Large intestine (tissue), 3 donors: ENCODE measurements at regions not wholly inside any gene's neighbourhood (a gene's known extent, or its start where the extent isn't known, plus 50 kb on each side); places are given as distances from the start of the nearest gene placed in this dataset.

Experiments used
- DNase-seq, 2 donors: peaks; one replicate each; pipeline versions ENCODE4 v3.0.0 to v3.0.0-alpha.2; 2013
- H3K27ac ChIP-seq: one replicate; pipeline ENCODE4 v1.5.1; 2013; ENCODE audit warnings: low read length
- H3K27me3 ChIP-seq: 2 replicates; pipeline ENCODE4 v1.6.1; 2013; ENCODE audit warnings: low read length; ENCODE audit not compliant: control insufficient read depth, insufficient read depth
- H3K36me3 ChIP-seq: 2 replicates; pipeline ENCODE4 v1.6.1; 2013; ENCODE audit warnings: low read length; ENCODE audit not compliant: control insufficient read depth, insufficient read depth
- H3K4me1 ChIP-seq: one replicate; pipeline ENCODE4 v1.6.1; 2013; ENCODE audit warnings: low read length; ENCODE audit not compliant: control insufficient read depth, insufficient read depth
- H3K4me3 ChIP-seq: one replicate; pipeline ENCODE4 v1.5.1; 2013; ENCODE audit warnings: low read length
- H3K9me3 ChIP-seq: one replicate; pipeline ENCODE4 v1.6.1; 2013; ENCODE audit warnings: mild to moderate bottlenecking, low read depth, low read length, moderate library complexity; ENCODE audit not compliant: control insufficient read depth
- WGBS: methylation state at CpG from one replicate; pipeline ENCODE4 v1.1.5; 2013; ENCODE audit warnings: low lambda C conversion rate; ENCODE audit not compliant: insufficient coverage; 5-methylcytosine and 5-hydroxymethylcytosine counted together

DNA sequence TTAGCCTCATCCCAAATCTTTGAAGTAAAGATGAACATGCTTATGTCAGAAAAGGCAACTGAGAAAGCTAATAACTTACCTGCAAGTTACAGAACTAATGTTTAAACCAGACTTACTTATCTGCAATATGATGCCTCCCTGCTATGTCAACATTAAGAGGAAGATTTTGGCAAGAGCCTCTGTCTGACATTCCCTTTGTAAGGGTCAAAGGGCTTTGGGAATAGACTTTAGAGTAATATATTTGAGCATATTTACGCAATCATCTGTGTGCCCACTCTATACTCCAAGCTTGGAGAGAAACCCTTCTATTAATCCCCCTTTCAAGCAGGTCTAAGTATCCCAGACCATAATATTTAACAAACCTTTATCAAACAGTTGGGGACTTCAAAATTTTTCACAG is 389.4 kb downstream of the NPIPA8 start:
- no peaks in the 10 kb centered on the region for H3K9me3 ChIP-seq
- no peak for DNase-seq
- no peak overlapping the region for H3K4me3 ChIP-seq
- H3K4me1 ChIP-seq, result no peaks in the 10 kb centered on the region
- no peak overlapping the region for H3K27ac ChIP-seq
- H3K36me3 ChIP-seq, result no peaks in the 10 kb centered on the region
- no CpG with 5 or more reads among the region's 1 CpG for WGBS
- no peaks in the 10 kb centered on the region for H3K27me3 ChIP-seq

DNA sequence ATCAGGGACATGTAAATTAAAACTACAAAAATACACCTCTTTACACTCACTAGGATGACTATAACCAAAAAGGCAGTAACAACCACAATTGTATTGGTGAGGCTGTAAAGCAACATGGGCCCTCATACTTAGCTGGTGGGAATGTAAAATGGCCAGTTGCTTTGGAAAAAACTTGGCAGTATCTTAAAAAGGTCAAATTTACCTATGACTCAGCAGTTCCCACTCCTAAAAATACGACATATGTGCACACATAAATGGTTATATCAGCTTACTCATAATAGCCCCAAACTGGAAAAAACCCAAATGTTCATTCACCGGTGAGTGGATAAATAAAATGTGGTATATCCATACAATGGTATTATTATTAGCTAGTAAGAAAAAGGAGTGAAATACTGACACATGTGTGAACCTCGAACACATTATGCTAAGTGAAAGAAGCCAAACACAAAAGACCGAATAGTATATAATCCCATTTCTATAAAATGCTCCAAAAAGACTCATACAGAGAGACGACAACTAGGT is 391.4 kb downstream of the NPIPA8 start:
- H3K9me3 ChIP-seq, result no peaks in the 10 kb centered on the region

GRCh38 chr16:17944345-17944744 is 392.2 kb downstream of the NPIPA8 start:
- no peak for DNase-seq
- Histone ChIP-seq H3K9me3 (no peaks in the 10 kb centered on the region), H3K4me1 (no peaks in the 10 kb centered on the region), H3K4me3 (no peak overlapping the region), H3K27ac (no peak overlapping the region), H3K27me3 (no peaks in the 10 kb centered on the region), H3K36me3 (no peaks in the 10 kb centered on the region)
- WGBS, result 100% methylated on average over 1 of the region's 2 CpGs

More for the DNA sequence above, 391.4 kb downstream of the NPIPA8 start:
- Histone ChIP-seq H3K36me3 (no peaks in the 10 kb centered on the region), H3K27ac (no peak overlapping the region), H3K4me1 (no peaks in the 10 kb centered on the region), H3K4me3 (no peak overlapping the region), H3K27me3 (no peaks in the 10 kb centered on the region)
- no peak for DNase-seq
- 80% methylated on average over 1 of the region's 5 CpGs for WGBS

GRCh38 chr16:17942067-17942466 is 394.5 kb downstream of the NPIPA8 start:
- Histone ChIP-seq H3K4me3 (no peak overlapping the region), H3K27ac (no peak overlapping the region)
- WGBS, result no CpG with 5 or more reads among the region's 12 CpGs

GRCh38 chr16:17940584-17941364 is 395.8 kb downstream of the NPIPA8 start:
- Histone ChIP-seq H3K4me1 (no peaks in the 10 kb centered on the region), H3K36me3 (no peaks in the 10 kb centered on the region), H3K27me3 (no peaks in the 10 kb centered on the region), H3K4me3 (no peak overlapping the region), H3K9me3 (no peaks in the 10 kb centered on the region), H3K27ac (no peak overlapping the region)
- no CpG with 5 or more reads among the region's 8 CpGs for WGBS
- DNase-seq, result no peak

More at GRCh38 chr16:17942067-17942466, 394.5 kb downstream of the NPIPA8 start:
- DNase-seq, result no peak
- no peaks in the 10 kb centered on the region for H3K4me1 ChIP-seq
- H3K9me3 ChIP-seq, result no peaks in the 10 kb centered on the region
- H3K27me3 ChIP-seq, result no peaks in the 10 kb centered on the region
- H3K36me3 ChIP-seq, result no peaks in the 10 kb centered on the region

DNA sequence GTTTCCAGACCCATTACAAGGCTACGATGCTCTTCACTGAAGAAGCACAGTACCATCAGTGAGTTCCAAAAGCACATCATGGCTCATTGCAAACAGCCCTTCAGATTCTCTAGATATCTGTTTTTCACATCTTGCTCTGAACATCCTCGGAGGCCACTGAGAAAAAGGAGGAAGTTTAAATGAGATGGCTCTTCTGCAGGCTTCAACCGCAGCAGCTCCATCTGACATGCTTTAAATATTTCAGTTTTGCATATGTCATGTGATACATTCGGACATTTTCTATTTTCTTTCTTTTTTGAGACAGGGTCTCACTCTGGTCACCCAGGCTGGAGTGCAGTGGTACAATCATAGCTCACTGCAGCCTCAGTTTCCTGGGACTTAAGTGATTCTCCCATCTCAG is 396.8 kb downstream of the NPIPA8 start:
- H3K36me3 ChIP-seq, result no peaks in the 10 kb centered on the region
- DNase-seq, result no peak
- H3K27me3 ChIP-seq, result no peaks in the 10 kb centered on the region
- 83% methylated on average over 1 of the region's 4 CpGs for WGBS
- no peak overlapping the region for H3K4me3 ChIP-seq
- no peaks in the 10 kb centered on the region for H3K4me1 ChIP-seq
- H3K27ac ChIP-seq, result no peak overlapping the region
- no peaks in the 10 kb centered on the region for H3K9me3 ChIP-seq

DNA sequence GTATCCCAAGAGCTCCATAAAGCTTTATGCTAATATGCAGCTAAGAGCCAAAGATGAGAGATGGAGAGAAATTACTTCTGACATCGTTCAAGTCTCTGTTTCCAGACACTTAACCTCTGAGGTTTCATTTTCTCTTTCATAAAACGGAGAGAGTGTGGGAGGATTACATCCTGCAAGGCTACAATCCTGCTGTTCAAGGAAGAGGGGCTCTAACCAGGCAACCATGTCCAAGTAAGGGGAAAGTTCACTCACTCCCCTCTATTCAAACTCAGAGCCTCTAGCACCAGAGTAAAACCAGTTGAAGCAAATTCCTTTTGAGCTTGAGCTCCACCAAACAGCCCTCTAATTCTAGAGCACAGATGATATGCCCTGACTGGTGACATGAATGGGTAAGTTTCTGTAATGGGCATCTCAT is 397.4 kb downstream of the NPIPA8 start:
- Histone ChIP-seq H3K36me3 (no peaks in the 10 kb centered on the region), H3K27ac (no peak overlapping the region), H3K27me3 (no peaks in the 10 kb centered on the region), H3K4me3 (no peak overlapping the region), H3K4me1 (no peaks in the 10 kb centered on the region), H3K9me3 (no peaks in the 10 kb centered on the region)
- no CpG with 5 or more reads among the region's 2 CpGs for WGBS
- no peak for DNase-seq

DNA sequence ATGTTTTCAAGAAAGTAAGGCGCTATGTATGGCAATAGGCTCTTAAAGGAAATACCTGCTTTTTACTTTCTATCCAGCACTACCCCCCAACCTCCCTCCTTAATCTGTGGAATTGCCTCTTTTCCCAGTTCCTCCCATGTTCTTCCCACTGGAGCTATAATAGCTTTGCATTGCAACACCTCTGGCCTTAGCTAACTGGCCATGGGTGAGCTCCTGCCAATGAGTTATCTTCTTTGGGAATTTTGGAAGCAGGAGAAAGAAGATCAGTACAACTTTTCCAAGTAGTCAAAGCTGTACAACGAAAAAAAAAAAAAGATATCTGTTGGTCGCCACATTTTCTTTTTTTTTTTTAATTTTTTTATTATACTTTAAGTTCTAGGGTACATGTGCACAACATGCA is 398.0 kb downstream of the NPIPA8 start:
- Histone ChIP-seq H3K4me1 (no peaks in the 10 kb centered on the region), H3K27me3 (no peaks in the 10 kb centered on the region), H3K36me3 (no peaks in the 10 kb centered on the region), H3K9me3 (no peaks in the 10 kb centered on the region), H3K27ac (no peak overlapping the region), H3K4me3 (no peak overlapping the region)
- no peak for DNase-seq
- WGBS, result no CpG with 5 or more reads among the region's 3 CpGs

DNA sequence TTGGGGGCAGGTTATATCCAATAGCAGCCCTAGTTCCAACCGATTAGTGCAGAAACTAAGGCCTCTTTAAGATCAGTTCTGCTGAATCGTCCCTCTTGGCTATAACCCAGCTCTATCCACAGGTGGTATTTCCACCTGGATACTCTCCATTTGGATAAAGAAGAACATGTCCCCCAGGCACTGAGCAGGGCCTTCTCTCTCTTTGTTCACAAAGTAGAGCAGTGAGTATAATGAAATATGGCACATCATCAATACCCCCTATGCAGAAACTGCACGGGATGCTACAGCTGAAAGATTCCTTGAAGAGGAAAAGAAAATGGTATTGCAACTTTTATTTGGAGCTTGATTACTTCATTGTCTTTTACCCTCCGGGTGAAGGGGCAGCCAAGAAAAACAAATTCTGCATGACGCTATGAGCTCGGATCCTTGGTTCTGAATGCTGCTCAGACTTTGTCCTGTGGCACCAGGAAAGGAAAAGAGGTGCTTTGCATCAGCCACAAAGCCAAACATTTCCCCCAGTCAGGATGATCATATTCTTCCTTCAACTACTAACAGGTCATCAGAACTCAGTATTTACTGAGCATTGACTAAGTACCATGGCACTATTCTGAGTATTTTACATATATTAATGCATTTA is 399.7 kb downstream of the NPIPA8 start:
- WGBS, result 100% methylated on average over 1 of the region's 6 CpGs
- Histone ChIP-seq H3K27ac (no peak overlapping the region), H3K9me3 (no peaks in the 10 kb centered on the region), H3K4me3 (no peak overlapping the region), H3K27me3 (no peaks in the 10 kb centered on the region), H3K36me3 (no peaks in the 10 kb centered on the region), H3K4me1 (no peaks in the 10 kb centered on the region)
- no peak for DNase-seq

DNA sequence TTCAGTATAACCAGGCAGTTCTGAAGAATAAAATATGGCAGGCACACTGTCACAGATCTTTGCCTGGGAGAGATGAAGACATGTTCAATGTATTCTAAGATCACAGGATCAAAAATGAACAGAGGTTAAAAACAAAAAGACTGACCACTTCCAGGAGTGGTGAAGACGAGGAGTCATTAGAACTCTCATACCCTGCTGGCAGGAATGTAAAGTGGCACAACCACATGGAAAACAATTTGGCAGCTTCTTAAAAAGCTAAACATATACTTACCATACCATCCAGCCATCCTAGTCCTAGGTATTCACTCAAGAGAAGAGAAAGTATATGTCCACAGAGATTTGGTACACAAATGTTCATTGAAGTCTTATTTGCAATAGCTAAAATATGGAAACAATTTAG is 406.3 kb downstream of the NPIPA8 start:
- no peaks in the 10 kb centered on the region for H3K4me1 ChIP-seq
- no CpG with 5 or more reads among the region's 1 CpG for WGBS
- no peaks in the 10 kb centered on the region for H3K36me3 ChIP-seq
- H3K9me3 ChIP-seq, result no peaks in the 10 kb centered on the region
- H3K27me3 ChIP-seq, result no peaks in the 10 kb centered on the region
- no peak for DNase-seq
- H3K4me3 ChIP-seq, result no peak overlapping the region
- H3K27ac ChIP-seq, result no peak overlapping the region
